Neural cell (in vitro differentiated cells): ENCODE measurements at regions not wholly inside any gene's neighbourhood (a gene's known extent, or its start where the extent isn't known, plus 50 kb on each side); places are given as distances from the start of the nearest gene placed in this dataset.

ENCODE experiments used
- CTCF ChIP-seq: fragments of 450-650 bp; IDR thresholded peaks from 2 replicates; pipeline ENCODE4 v1.5.1; 2014; ENCODE audit warnings: antibody characterized with exemption, mild to moderate bottlenecking, moderate library complexity; ENCODE audit not compliant: poor library complexity, severe bottlenecking
- POLR2AphosphoS5 ChIP-seq: IDR thresholded peaks from 2 replicates; pipeline ENCODE4 v1.6.1; 2012
- TAF1 ChIP-seq: IDR thresholded peaks from 2 replicates; pipeline ENCODE4 v1.6.1; 2012; ENCODE audit warnings: low read depth

DNA sequence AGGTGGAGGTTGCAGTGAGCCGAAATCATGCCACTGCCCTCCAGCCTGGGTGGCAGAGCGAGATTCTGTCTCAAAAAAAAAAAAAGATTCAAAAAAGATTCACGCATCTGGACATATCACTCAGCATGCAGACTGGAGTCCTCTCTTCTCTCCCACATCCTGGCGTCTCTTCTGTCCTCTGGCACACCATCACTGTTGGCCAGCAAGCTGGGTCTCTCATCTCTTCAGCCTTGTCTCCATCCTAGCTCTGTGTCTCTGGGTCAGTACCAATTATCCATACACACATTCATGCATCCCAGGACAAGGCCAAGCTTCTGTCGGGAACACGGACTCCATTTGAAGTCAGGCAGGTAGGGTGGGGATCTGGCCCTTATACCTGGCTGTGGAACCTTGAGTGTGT, 105.5 kb upstream of the MAP1LC3B2 start:
- TF ChIP-seq CTCF (no peak), POLR2AphosphoS5 (no peak), TAF1 (no peak)
